Stomach (tissue), 4 donors: ENCODE measurements at regions not wholly inside any gene's neighbourhood (a gene's known extent, or its start where the extent isn't known, plus 50 kb on each side); places are given as distances from the start of the nearest gene placed in this dataset.

ENCODE experiments used
- CTCF ChIP-seq, 7 experiments: fragments of 450-650 bp in 4 of 7; fragments of 200-600 bp in 3 of 7; sonication (generic) in 3 of 7; IDR thresholded peaks; one replicate each; pipeline ENCODE4 v1.5.1; 2016 to 2019; ENCODE audit warnings: antibody characterized with exemption in 7 of 7, control low read depth in 2 of 7, mild to moderate bottlenecking in 1 of 7
- EP300 ChIP-seq: sonication (generic); formaldehyde crosslinking; IDR thresholded peaks from one replicate; pipeline ENCODE4 v1.6.1; 2017; ENCODE audit warnings: antibody characterized with exemption
- POLR2A ChIP-seq, 4 donors: fragments of 450-650 bp; IDR thresholded peaks; one replicate each; pipeline ENCODE4 v1.6.1; 2016; ENCODE audit warnings: antibody characterized with exemption in 4 of 4, control low read depth in 2 of 4, mild to moderate bottlenecking in 1 of 4, moderate library complexity in 1 of 4

DNA sequence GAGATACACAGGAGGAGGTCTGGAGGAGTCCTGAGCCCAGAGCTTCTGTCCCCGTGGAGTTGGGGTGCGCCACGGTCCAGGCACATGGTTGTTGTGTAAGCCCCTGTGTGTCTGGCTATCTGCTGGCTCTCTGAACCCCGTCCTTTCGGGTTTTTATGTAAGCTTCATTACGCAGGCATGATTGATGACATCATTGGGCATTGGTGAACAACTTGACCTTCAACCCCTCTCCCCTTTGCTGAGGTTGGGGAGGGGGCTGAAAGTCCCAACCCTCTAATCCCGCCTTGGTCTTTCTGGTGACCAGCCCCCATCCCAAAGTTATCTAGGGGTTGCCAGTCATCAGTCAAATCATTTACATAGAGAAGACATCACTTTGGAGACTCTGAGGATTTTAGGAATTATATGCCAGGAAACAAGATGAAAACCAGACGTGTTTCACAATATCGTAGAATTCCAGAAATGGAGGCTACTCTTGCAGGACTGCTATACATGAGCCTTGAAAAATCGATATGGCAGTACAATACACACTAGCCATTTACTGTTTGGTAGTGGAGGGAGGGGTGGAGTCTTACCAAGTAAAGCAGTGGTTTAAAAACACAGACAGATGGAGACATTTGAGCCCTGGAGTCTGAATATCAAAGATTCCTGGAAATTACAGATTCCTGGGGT, 69.8 kb upstream of the SCAF4 start:
- TF ChIP-seq CTCF (IDR thresholded peaks at IDR 0.05) (no peak), POLR2A (IDR thresholded peaks at IDR 0.05) (no peak), EP300 (no peak)
